Ovary (tissue), 7 donors: ENCODE measurements at regions not wholly inside any gene's neighbourhood (a gene's known extent, or its start where the extent isn't known, plus 50 kb on each side); places are given as distances from the start of the nearest gene placed in this dataset.

Experiments
- DNase-seq, 5 donors: peaks; one replicate each; pipeline ENCODE4 v3.0.0-alpha.2; 2019 to 2020
- H3K27ac ChIP-seq, 2 donors: fragments of 200-600 bp; one replicate each; pipeline versions ENCODE4 v1.5.1 to v1.8.0; 2019 to 2022
- H3K27me3 ChIP-seq: fragments of 200-600 bp; one replicate; pipeline ENCODE4 v1.8.0; 2022
- H3K36me3 ChIP-seq: fragments of 200-600 bp; sonication (generic); one replicate; pipeline ENCODE4 v1.5.1; 2019
- H3K4me1 ChIP-seq: one replicate; pipeline ENCODE4 v1.8.1; 2013; ENCODE audit warnings: mild to moderate bottlenecking, moderate library complexity; ENCODE audit not compliant: insufficient read depth
- H3K4me3 ChIP-seq: fragments of 200-600 bp; sonication (generic); one replicate; pipeline ENCODE4 v1.5.1; 2017
- H3K9me3 ChIP-seq, 2 donors: fragments of 200-600 bp in 1 of 2; sonication (generic) in 1 of 2; one replicate each; pipeline versions ENCODE4 v1.5.1 to v1.8.1; 2013 to 2019; ENCODE audit warnings: mild to moderate bottlenecking in 1 of 2, moderate library complexity in 1 of 2
- CTCF ChIP-seq, 3 donors: fragments of 450-650 bp in 2 of 3; fragments of 200-600 bp in 1 of 3; IDR thresholded peaks; one replicate each; pipeline versions ENCODE4 v1.5.1 to v1.8.0; 2016 to 2022; ENCODE audit warnings: antibody characterized with exemption in 3 of 3, mild to moderate bottlenecking in 1 of 3
- EP300 ChIP-seq: sonication (generic); formaldehyde crosslinking; IDR thresholded peaks from one replicate; pipeline ENCODE4 v1.6.1; 2017; ENCODE audit warnings: antibody characterized with exemption
- POLR2A ChIP-seq: fragments of 450-650 bp; IDR thresholded peaks from one replicate; pipeline ENCODE4 v1.6.1; 2017; ENCODE audit warnings: antibody characterized with exemption, mild to moderate bottlenecking, moderate library complexity
- WGBS, 3 donors: extraction: QIAGEN DNeasy Blood & Tissue Kit in 1 of 3; methylation state at CpG; one replicate each; pipeline versions ENCODE4 v1.1.5 to v1.1.7; 2013 to 2017; 5-methylcytosine and 5-hydroxymethylcytosine counted together
- intact Hi-C, 4 donors: fragments of 100-400 bp; cut with DNase I; formaldehyde crosslinking; loops; one replicate each; pipeline versions ENCODE4 v1.11.0 to v1.15.1; 2022 to 2023
- donor health status: DM: no; HTN: no; CAD: no; lungs with moderate emphysema.
- donor health status: DM: no; HTN: no; CAD: no.
- donor health status: Bipolar disorder and iron deficiency.
- donor health status: DM: no; HTN: no; CAD: no.
- donor health status: DM: yes; HTN: yes; CAD: no.

GRCh38 chr4:14215116-14215770 is 587.7 kb upstream of the BOD1L1 start:
- Histone ChIP-seq H3K4me1 (no peaks in the 10 kb centered on the region), H3K27me3 (no peaks in the 10 kb centered on the region), H3K36me3 (no peaks in the 10 kb centered on the region), H3K9me3 (peaks cover 0 to 3% of the 10 kb centered on the region in 2 donors), H3K4me3 (no peak overlapping the region), H3K27ac (no peak overlapping the region)
- no peak for TF ChIP-seq POLR2A
- no peak for TF ChIP-seq CTCF (IDR thresholded peaks at IDR 0.05)
- TF ChIP-seq EP300, result no peak
- intact Hi-C loops, result no loop called here
- no peak for DNase-seq
- WGBS, 3 donors, result 61 to 80% (median 62%) methylated on average over 6 of the region's 6 CpGs

DNA sequence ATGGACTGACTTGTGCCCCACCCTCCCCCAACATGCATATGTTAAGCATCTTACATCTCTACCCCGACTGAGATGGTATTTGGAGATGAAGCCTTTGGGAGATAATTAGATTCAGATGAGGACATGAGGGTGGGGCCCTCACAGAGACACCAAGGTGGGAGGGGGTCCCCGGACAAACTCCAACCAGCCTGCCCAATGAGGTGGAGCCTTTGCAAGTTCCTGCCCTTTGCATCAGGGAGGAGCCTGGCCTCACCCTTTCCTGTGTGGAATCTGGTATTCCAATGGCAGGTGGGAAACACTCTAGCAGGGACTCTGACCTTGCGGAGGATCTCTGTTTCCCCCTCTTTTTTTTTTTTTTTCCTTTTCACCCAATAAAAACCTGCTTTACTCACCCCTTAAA is 589.9 kb upstream of the BOD1L1 start:
- intact Hi-C loops, result no loop called here

GRCh38 chr4:14218641-14219040 is 591.1 kb upstream of the BOD1L1 start:
- Histone ChIP-seq H3K27me3 (no peaks in the 10 kb centered on the region), H3K4me3 (no peak overlapping the region), H3K9me3 (peaks cover 0 to 3% of the 10 kb centered on the region in 2 donors), H3K27ac (no peak overlapping the region), H3K36me3 (no peaks in the 10 kb centered on the region), H3K4me1 (no peaks in the 10 kb centered on the region)
- 79 to 89% (median 82%) methylated on average over 4 of the region's 4 CpGs for WGBS, 3 donors
- no peak for DNase-seq
- TF ChIP-seq CTCF (IDR thresholded peaks at IDR 0.05) (no peak), POLR2A (no peak), EP300 (no peak)
- intact Hi-C loops, result no loop called here

More for the DNA sequence above, 589.9 kb upstream of the BOD1L1 start:
- peaks cover 0 to 3% of the 10 kb centered on the region in 2 donors for H3K9me3 ChIP-seq
- no peak overlapping the region for H3K27ac ChIP-seq
- H3K4me1 ChIP-seq, result no peaks in the 10 kb centered on the region
- 68 to 86% (median 77%) methylated on average over 3 of the region's 3 CpGs for WGBS, 3 donors
- no peak overlapping the region for H3K4me3 ChIP-seq
- no peaks in the 10 kb centered on the region for H3K36me3 ChIP-seq
- TF ChIP-seq EP300 (no peak), CTCF (IDR thresholded peaks at IDR 0.05) (no peak), POLR2A (no peak)
- no peak for DNase-seq
- H3K27me3 ChIP-seq, result no peaks in the 10 kb centered on the region

GRCh38 chr4:14221176-14221575 is 593.7 kb upstream of the BOD1L1 start:
- H3K9me3 ChIP-seq, result no peaks in the 10 kb centered on the region
- H3K27ac ChIP-seq, result no peak overlapping the region
- H3K4me1 ChIP-seq, result no peaks in the 10 kb centered on the region
- intact Hi-C loops, result no loop called here
- DNase-seq, result no peak
- H3K36me3 ChIP-seq, result no peaks in the 10 kb centered on the region
- no peak for TF ChIP-seq EP300
- TF ChIP-seq CTCF (IDR thresholded peaks at IDR 0.05), result no peak
- TF ChIP-seq POLR2A, result no peak
- H3K4me3 ChIP-seq, result no peak overlapping the region
- H3K27me3 ChIP-seq, result no peaks in the 10 kb centered on the region
- WGBS, 3 donors, result 73 to 81% (median 74%) methylated on average over 3 of the region's 3 CpGs
